MM.1S (cell line): ENCODE measurements at regions not wholly inside any gene's neighbourhood (a gene's known extent, or its start where the extent isn't known, plus 50 kb on each side); places are given as distances from the start of the nearest gene placed in this dataset.

Experiments
- DNase-seq: peaks from one replicate; pipeline ENCODE4 v3.0.0-alpha.2; 2015
- H2AFZ ChIP-seq: fragments of 300-600 bp; sonication (generic); 2 replicates; pipeline ENCODE4 v1.6.0; 2016; ENCODE audit warnings: antibody characterized with exemption, low read length
- H3F3A ChIP-seq: fragments of 300-600 bp; sonication (generic); 2 replicates; pipeline ENCODE4 v1.6.1; 2016; ENCODE audit warnings: mild to moderate bottlenecking, antibody characterized with exemption, low read length, moderate library complexity, mixed read lengths; ENCODE audit not compliant: insufficient read depth
- H3K27ac ChIP-seq: fragments of 300-600 bp; sonication (generic); 2 replicates; pipeline ENCODE4 v1.5.1; 2016; ENCODE audit warnings: mild to moderate bottlenecking, low read length
- H3K27me3 ChIP-seq: fragments of 300-600 bp; sonication (generic); replicated peaks from 2 replicates; pipeline ENCODE4 v1.6.0; 2016; ENCODE audit warnings: low read length; ENCODE audit not compliant: insufficient read depth
- H3K36me3 ChIP-seq: fragments of 300-600 bp; sonication (generic); replicated peaks from 2 replicates; pipeline ENCODE4 v1.6.1; 2016; ENCODE audit warnings: mild to moderate bottlenecking, low read length, mixed read lengths; ENCODE audit not compliant: insufficient read depth
- H3K4me1 ChIP-seq: fragments of 300-600 bp; sonication (generic); 2 replicates; pipeline ENCODE4 v1.6.1; 2016; ENCODE audit warnings: low read length, mixed read lengths
- H3K4me2 ChIP-seq: fragments of 300-600 bp; sonication (generic); 2 replicates; pipeline ENCODE4 v1.6.0; 2016; ENCODE audit warnings: low read depth, low read length
- H3K4me3 ChIP-seq: fragments of 300-600 bp; sonication (generic); 2 replicates; pipeline ENCODE4 v1.5.1; 2016; ENCODE audit warnings: low read length, mixed read lengths
- H3K79me2 ChIP-seq: fragments of 300-600 bp; sonication (generic); 2 replicates; pipeline ENCODE4 v1.6.1; 2016; ENCODE audit warnings: mixed run types, low read length, mixed read lengths
- H3K9ac ChIP-seq: fragments of 300-600 bp; sonication (generic); 2 replicates; pipeline ENCODE4 v1.6.1; 2016; ENCODE audit warnings: low read length, mixed read lengths
- H3K9me2 ChIP-seq: fragments of 300-600 bp; sonication (generic); replicated peaks from 2 replicates; pipeline ENCODE4 v1.6.1; 2016; ENCODE audit warnings: mild to moderate bottlenecking, low read length, mixed read lengths; ENCODE audit not compliant: insufficient read depth
- H3K9me3 ChIP-seq: fragments of 300-600 bp; sonication (generic); replicated peaks from 2 replicates; pipeline ENCODE4 v1.6.1; 2016; ENCODE audit warnings: mild to moderate bottlenecking, low read length, mixed read lengths; ENCODE audit not compliant: insufficient read depth
- H4K20me1 ChIP-seq: fragments of 300-600 bp; sonication (generic); 2 replicates; pipeline ENCODE4 v1.6.1; 2016; ENCODE audit warnings: mild to moderate bottlenecking, low read length, moderate library complexity, mixed read lengths; ENCODE audit not compliant: insufficient read depth
- CTCF ChIP-seq: fragments of 300-600 bp; sonication (generic); IDR thresholded peaks from 2 replicates; pipeline ENCODE4 v1.5.1; 2016; ENCODE audit warnings: antibody characterized with exemption, low read length, mixed read lengths
- EZH2 ChIP-seq: fragments of 300-600 bp; sonication (generic); optimal IDR thresholded peaks from 2 replicates; pipeline ENCODE3; 2017; ENCODE audit warnings: low read depth, mild to moderate bottlenecking, antibody characterized with exemption, low read length, mixed read lengths
- EZH2phosphoT487 ChIP-seq: fragments of 300-600 bp; sonication (generic); IDR thresholded peaks from 2 replicates; pipeline ENCODE4 v1.6.1; 2018; ENCODE audit warnings: antibody characterized with exemption, low read length

- H4K20me1 ChIP-seq: no peaks in the 10 kb centered on the region
- DNase-seq: no peak
- H2AFZ ChIP-seq: no peak overlapping the region
- H3K4me1 ChIP-seq: peaks cover 8% of the 10 kb centered on the region
- H3K4me2 ChIP-seq: no peak overlapping the region
- no peak for TF ChIP-seq EZH2phosphoT487
- H3K36me3 ChIP-seq: no peaks in the 10 kb centered on the region
- H3K4me3 ChIP-seq: no peak overlapping the region
- H3K27me3 ChIP-seq: no peaks in the 10 kb centered on the region
- no peaks in the 10 kb centered on the region for H3K9me3 ChIP-seq
- H3K27ac ChIP-seq: no peak overlapping the region
- no peaks in the 10 kb centered on the region for H3K79me2 ChIP-seq
- no peak overlapping the region for H3K9ac ChIP-seq
- H3F3A ChIP-seq: no peaks in the 10 kb centered on the region
- no peaks in the 10 kb centered on the region for H3K9me2 ChIP-seq
Measured at GRCh38 chr10:33669904-33670303, 335.4 kb upstream of the NRP1 start.

- peak; percentile 28 for DNase-seq
- no peak for TF ChIP-seq EZH2phosphoT487
- no peak for TF ChIP-seq EZH2
- no peak for TF ChIP-seq CTCF
- Histone ChIP-seq H4K20me1 (no peaks in the 10 kb centered on the region), H3K27me3 (no peaks in the 10 kb centered on the region), H3K9ac (no peak overlapping the region), H3K4me3 (no peak overlapping the region), H3K4me1 (peaks cover 8% of the 10 kb centered on the region), H3K36me3 (no peaks in the 10 kb centered on the region), H3K9me2 (no peaks in the 10 kb centered on the region), H2AFZ (no peak overlapping the region), H3K27ac (no peak overlapping the region), H3F3A (no peaks in the 10 kb centered on the region), H3K79me2 (no peaks in the 10 kb centered on the region), H3K9me3 (no peaks in the 10 kb centered on the region), H3K4me2 (no peak overlapping the region)
Measured at GRCh38 chr10:33666686-33667480, 332.4 kb upstream of the NRP1 start.

GRCh38 chr10:33665501-33665900, 331.0 kb upstream of the NRP1 start:
- Histone ChIP-seq H4K20me1 (no peaks in the 10 kb centered on the region), H3F3A (no peaks in the 10 kb centered on the region), H3K27me3 (peaks cover 8% of the 10 kb centered on the region), H3K4me1 (peaks cover 8% of the 10 kb centered on the region), H3K9me3 (no peaks in the 10 kb centered on the region), H3K4me2 (no peak overlapping the region), H3K27ac (no peak overlapping the region), H3K9me2 (no peaks in the 10 kb centered on the region), H3K4me3 (no peak overlapping the region), H3K79me2 (no peaks in the 10 kb centered on the region), H2AFZ (no peak overlapping the region), H3K9ac (no peak overlapping the region), H3K36me3 (no peaks in the 10 kb centered on the region)
- TF ChIP-seq EZH2phosphoT487: no peak
- TF ChIP-seq EZH2: no peak
- no peak for TF ChIP-seq CTCF
- DNase-seq: no peak

GRCh38 chr10:33664070-33664469, 329.6 kb upstream of the NRP1 start:
- H3K4me3 ChIP-seq: no peak overlapping the region
- TF ChIP-seq EZH2phosphoT487 (no peak), CTCF (no peak), EZH2 (no peak)
- H3F3A ChIP-seq: no peaks in the 10 kb centered on the region
- no peaks in the 10 kb centered on the region for H3K9me2 ChIP-seq
- no peak overlapping the region for H3K4me2 ChIP-seq
- H3K27me3 ChIP-seq: peaks cover 19% of the 10 kb centered on the region
- H3K9ac ChIP-seq: no peak overlapping the region
- H3K27ac ChIP-seq: no peak overlapping the region
- peaks cover 8% of the 10 kb centered on the region for H3K4me1 ChIP-seq
- DNase-seq: no peak
- no peaks in the 10 kb centered on the region for H3K36me3 ChIP-seq
- no peaks in the 10 kb centered on the region for H4K20me1 ChIP-seq
- H3K9me3 ChIP-seq: no peaks in the 10 kb centered on the region
- no peak overlapping the region for H2AFZ ChIP-seq
- no peaks in the 10 kb centered on the region for H3K79me2 ChIP-seq
